H9 (cell line): ENCODE measurements at regions not wholly inside any gene's neighbourhood (a gene's known extent, or its start where the extent isn't known, plus 50 kb on each side); places are given as distances from the start of the nearest gene placed in this dataset.

Experiments used
- DNase-seq: peaks from one replicate; pipeline ENCODE4 v3.0.0-alpha.2; 2017
- H2AFZ ChIP-seq: one replicate; pipeline ENCODE4 v1.6.1; 2013; ENCODE audit warnings: mild to moderate bottlenecking, low read length, control low read depth, moderate library complexity
- H2AK5ac ChIP-seq: 2 replicates; pipeline ENCODE4 v1.6.1; 2013; ENCODE audit warnings: low read length, control low read depth, mixed read lengths; ENCODE audit not compliant: insufficient read length
- H2BK120ac ChIP-seq: one replicate; pipeline ENCODE4 v1.6.1; 2013; ENCODE audit warnings: low read depth, mild to moderate bottlenecking, low read length, control low read depth, inconsistent platforms; ENCODE audit not compliant: poor library complexity, severe bottlenecking
- H2BK12ac ChIP-seq: 2 replicates; pipeline ENCODE4 v1.6.1; 2013; ENCODE audit warnings: low read length, control low read depth, mixed read lengths, low read depth; ENCODE audit not compliant: insufficient read length
- H2BK15ac ChIP-seq: 2 replicates; pipeline ENCODE4 v1.6.1; 2013; ENCODE audit warnings: low read depth, low read length, control low read depth
- H2BK20ac ChIP-seq: one replicate; pipeline ENCODE4 v1.6.1; 2013; ENCODE audit warnings: low read depth, mild to moderate bottlenecking, low read length, control low read depth, inconsistent platforms; ENCODE audit not compliant: poor library complexity, severe bottlenecking
- H2BK5ac ChIP-seq: 2 replicates; pipeline ENCODE4 v1.6.1; 2013; ENCODE audit warnings: low read length, control low read depth, mixed read lengths; ENCODE audit not compliant: insufficient read length
- H3K14ac ChIP-seq: 2 replicates; pipeline ENCODE4 v1.6.1; 2013; ENCODE audit warnings: low read length, control low read depth; ENCODE audit not compliant: insufficient read depth
- H3K18ac ChIP-seq: 2 replicates; pipeline ENCODE4 v1.6.1; 2013; ENCODE audit warnings: low read depth, mild to moderate bottlenecking, mixed read lengths, low read length, control low read depth; ENCODE audit not compliant: insufficient read length
- H3K23ac ChIP-seq: 2 replicates; pipeline ENCODE4 v1.6.1; 2013; ENCODE audit warnings: low read length, control low read depth, mixed read lengths, low read depth; ENCODE audit not compliant: insufficient read length
- H3K23me2 ChIP-seq: 2 replicates; pipeline ENCODE4 v1.6.1; 2013; ENCODE audit warnings: low read depth, mild to moderate bottlenecking, mixed read lengths, low read length, control low read depth; ENCODE audit not compliant: insufficient read length, poor library complexity, severe bottlenecking
- H3K27ac ChIP-seq: 2 replicates; pipeline ENCODE4 v1.5.1; 2013; ENCODE audit warnings: low read length, control low read depth, mixed read lengths, low read depth; ENCODE audit not compliant: insufficient read length
- H3K27me3 ChIP-seq: 2 replicates; pipeline ENCODE4 v1.6.1; 2013; ENCODE audit warnings: low read length, control low read depth, inconsistent platforms; ENCODE audit not compliant: insufficient read depth
- H3K4ac ChIP-seq: 2 replicates; pipeline ENCODE4 v1.6.1; 2013; ENCODE audit warnings: low read depth, mild to moderate bottlenecking, control low read depth, inconsistent platforms, low read length, moderate library complexity
- H3K4me1 ChIP-seq: 2 replicates; pipeline ENCODE4 v1.6.1; 2013; ENCODE audit warnings: low read length, control low read depth, inconsistent platforms; ENCODE audit not compliant: insufficient read depth
- H3K4me2 ChIP-seq: 2 replicates; pipeline ENCODE4 v1.6.1; 2013; ENCODE audit warnings: low read length, control low read depth, mixed read lengths; ENCODE audit not compliant: insufficient read length, insufficient read depth
- H3K56ac ChIP-seq: 2 replicates; pipeline ENCODE4 v1.6.1; 2013; ENCODE audit warnings: low read depth, mild to moderate bottlenecking, mixed read lengths, low read length, control low read depth; ENCODE audit not compliant: insufficient read length
- H3K79me1 ChIP-seq: 2 replicates; pipeline ENCODE4 v1.6.1; 2013; ENCODE audit warnings: low read depth, mild to moderate bottlenecking, moderate library complexity, low read length, control low read depth, inconsistent platforms; ENCODE audit not compliant: insufficient read depth, poor library complexity, severe bottlenecking
- H3K79me2 ChIP-seq: 2 replicates; pipeline ENCODE4 v1.6.1; 2013; ENCODE audit warnings: low read length, control low read depth, inconsistent platforms; ENCODE audit not compliant: insufficient read depth
- H3K9ac ChIP-seq: 2 replicates; pipeline ENCODE4 v1.6.1; 2013; ENCODE audit warnings: low read length, control low read depth, mixed read lengths; ENCODE audit not compliant: insufficient read length; ENCODE audit errors: extremely low read depth
- H3K9me3 ChIP-seq: one replicate; pipeline ENCODE4 v1.6.1; 2013; ENCODE audit warnings: low read depth, low read length, inconsistent platforms; ENCODE audit not compliant: control insufficient read depth
- H3T11ph ChIP-seq: one replicate; pipeline ENCODE4 v1.6.1; 2013; ENCODE audit warnings: mild to moderate bottlenecking, low read length, control low read depth, inconsistent platforms
- H4K20me1 ChIP-seq: one replicate; pipeline ENCODE4 v1.6.1; 2013; ENCODE audit not compliant: control insufficient read depth, insufficient read length, insufficient read depth
- H4K5ac ChIP-seq: 2 replicates; pipeline ENCODE4 v1.6.1; 2013; ENCODE audit warnings: low read depth, mild to moderate bottlenecking, mixed read lengths, low read length, control low read depth; ENCODE audit not compliant: insufficient read length
- H4K8ac ChIP-seq: replicated peaks from 2 replicates; pipeline ENCODE4 v1.6.1; 2013; ENCODE audit warnings: low read length, control low read depth, mixed read lengths, low read depth; ENCODE audit not compliant: insufficient read length
- H4K91ac ChIP-seq: 2 replicates; pipeline ENCODE4 v1.6.1; 2013; ENCODE audit warnings: low read depth, mild to moderate bottlenecking, moderate library complexity, mixed read lengths, low read length, control low read depth; ENCODE audit not compliant: insufficient read length
- H3K27ac Mint-ChIP-seq, 3 experiments: 2 replicates in 2 of 3; 3 replicates in 1 of 3; pipeline ENCODE4 v1.8.0; 2020 to 2021; ENCODE audit warnings: mixed read lengths in 3 of 3, mild to moderate bottlenecking in 1 of 3, moderate library complexity in 1 of 3
- H3K27me3 Mint-ChIP-seq: 2 replicates; pipeline ENCODE4 v1.8.0; 2021; ENCODE audit warnings: low read depth, mild to moderate bottlenecking, moderate library complexity, mixed read lengths
- H3K36me3 Mint-ChIP-seq, 3 experiments: 2 replicates in 2 of 3; 3 replicates in 1 of 3; pipeline ENCODE4 v1.8.0; 2020 to 2021; ENCODE audit warnings: low read depth in 3 of 3, mixed read lengths in 3 of 3; ENCODE audit not compliant: insufficient read depth in 1 of 3
- H3K4me1 Mint-ChIP-seq, 2 experiments: 2 replicates each; pipeline ENCODE4 v1.8.0; 2020; ENCODE audit warnings: mixed read lengths in 2 of 2
- H3K4me3 Mint-ChIP-seq, 2 experiments: 2 replicates in 1 of 2; 3 replicates in 1 of 2; pipeline ENCODE4 v1.8.0; 2020 to 2021; ENCODE audit warnings: mild to moderate bottlenecking in 2 of 2, mixed read lengths in 2 of 2, moderate library complexity in 1 of 2
- H3K9me3 Mint-ChIP-seq, 2 experiments: 2 replicates in 1 of 2; 3 replicates in 1 of 2; pipeline ENCODE4 v1.8.0; 2020; ENCODE audit warnings: mild to moderate bottlenecking in 2 of 2, mixed read lengths in 2 of 2, moderate library complexity in 1 of 2
- WGBS: extraction: QIAGEN DNeasy Blood & Tissue Kit; methylation state at CpG from one replicate; pipeline ENCODE4 v1.1.7; 2013; ENCODE audit warnings: missing lambda C conversion rate, low lambda C conversion rate, mixed read lengths; ENCODE audit not compliant: insufficient read length; ENCODE audit errors: extremely low coverage; 5-methylcytosine and 5-hydroxymethylcytosine counted together
- TF ChIP-seq, protein P1 (sequence below): fragments of 200-600 bp; sonication (generic); conservative IDR thresholded peaks from 3 replicates; pipeline ENCODE4 v1.8.0; 2021; ENCODE audit warnings: antibody characterized with exemption, mild to moderate bottlenecking

DNA sequence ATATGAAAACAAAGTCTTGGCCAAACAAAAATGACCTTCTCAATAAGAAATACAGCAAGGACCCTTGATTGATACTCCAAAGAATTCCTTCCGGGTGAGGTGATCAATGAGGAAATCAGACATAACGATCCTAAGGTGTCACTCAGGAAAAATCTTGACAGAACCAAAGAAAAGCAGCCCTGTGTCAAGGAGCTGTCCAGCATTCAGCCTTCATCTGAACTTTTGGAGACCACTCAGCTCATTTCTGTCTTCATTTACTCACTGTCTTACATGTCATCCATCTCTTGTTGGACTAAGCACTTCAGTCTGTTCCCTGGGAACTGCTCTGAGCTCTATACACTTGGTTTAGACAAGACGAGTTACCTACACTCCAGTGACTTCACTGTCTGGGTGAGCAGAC is 179.9 kb downstream of the GRIN2B start:
- WGBS, result no CpG with 5 or more reads among the region's 3 CpGs
- Histone ChIP-seq H3K27me3 (no peaks in the 10 kb centered on the region; the same call in 1 of the 2 replicates), H2BK5ac (no peak overlapping the region), H3K23me2 (no peaks in the 10 kb centered on the region), H3K27ac (no peak overlapping the region), H4K20me1 (no peaks in the 10 kb centered on the region), H2BK15ac (no peak overlapping the region), H2AFZ (no peak overlapping the region), H4K91ac (no peak overlapping the region), H4K5ac (no peak overlapping the region), H3K23ac (no peak overlapping the region), H3K14ac (no peak overlapping the region), H3K18ac (no peak overlapping the region), H2BK120ac (no peak overlapping the region), H3T11ph (no peak overlapping the region), H3K9ac (no peak overlapping the region), H4K8ac (no peak overlapping the region), H3K9me3 (no peaks in the 10 kb centered on the region), H2BK20ac (no peak overlapping the region), H3K4me2 (no peak overlapping the region), H3K79me1 (no peaks in the 10 kb centered on the region), H3K56ac (no peak overlapping the region), H2AK5ac (no peak overlapping the region), H2BK12ac (no peak overlapping the region), H3K4ac (no peak overlapping the region), H3K79me2 (no peaks in the 10 kb centered on the region), H3K4me1 (peaks cover 9% of the 10 kb centered on the region)
- H3K27me3 Mint-ChIP-seq, result peaks cover 19% of the 10 kb centered on the region
- no peak for DNase-seq
- peaks cover 33 to 39% of the 10 kb centered on the region in 2 experiments for H3K4me1 Mint-ChIP-seq
- TF ChIP-seq, protein P1, sequence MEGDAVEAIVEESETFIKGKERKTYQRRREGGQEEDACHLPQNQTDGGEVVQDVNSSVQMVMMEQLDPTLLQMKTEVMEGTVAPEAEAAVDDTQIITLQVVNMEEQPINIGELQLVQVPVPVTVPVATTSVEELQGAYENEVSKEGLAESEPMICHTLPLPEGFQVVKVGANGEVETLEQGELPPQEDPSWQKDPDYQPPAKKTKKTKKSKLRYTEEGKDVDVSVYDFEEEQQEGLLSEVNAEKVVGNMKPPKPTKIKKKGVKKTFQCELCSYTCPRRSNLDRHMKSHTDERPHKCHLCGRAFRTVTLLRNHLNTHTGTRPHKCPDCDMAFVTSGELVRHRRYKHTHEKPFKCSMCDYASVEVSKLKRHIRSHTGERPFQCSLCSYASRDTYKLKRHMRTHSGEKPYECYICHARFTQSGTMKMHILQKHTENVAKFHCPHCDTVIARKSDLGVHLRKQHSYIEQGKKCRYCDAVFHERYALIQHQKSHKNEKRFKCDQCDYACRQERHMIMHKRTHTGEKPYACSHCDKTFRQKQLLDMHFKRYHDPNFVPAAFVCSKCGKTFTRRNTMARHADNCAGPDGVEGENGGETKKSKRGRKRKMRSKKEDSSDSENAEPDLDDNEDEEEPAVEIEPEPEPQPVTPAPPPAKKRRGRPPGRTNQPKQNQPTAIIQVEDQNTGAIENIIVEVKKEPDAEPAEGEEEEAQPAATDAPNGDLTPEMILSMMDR, result no peak
- no peaks in the 10 kb centered on the region for H3K36me3 Mint-ChIP-seq
- H3K9me3 Mint-ChIP-seq, result no peaks in the 10 kb centered on the region
- H3K27ac Mint-ChIP-seq, result no peak overlapping the region
- H3K4me3 Mint-ChIP-seq, result no peak overlapping the region
